Heart right ventricle (tissue), 16 donors: ENCODE measurements at regions not wholly inside any gene's neighbourhood (a gene's known extent, or its start where the extent isn't known, plus 50 kb on each side); places are given as distances from the start of the nearest gene placed in this dataset.
A peak's percentile ranks its signal among the peaks of the same experiment; 100 is the strongest.

Experiments
- ATAC-seq, 8 donors: fragments of 200-7000 bp; cut with Tn5 transposase; one replicate each; pipeline ENCODE4 v1.9.1; 2020; ENCODE audit warnings: mild to moderate bottlenecking in 8 of 8, moderate library complexity in 8 of 8, moderate number of reproducible peaks in 1 of 8
- DNase-seq, 2 donors: peaks; one replicate each; pipeline ENCODE4 v3.0.0-alpha.2; 2020
- H3K27ac ChIP-seq, 10 donors: fragments of 200-600 bp; sonication (generic) in 2 of 10; one replicate each; pipeline versions ENCODE4 v1.5.0 to v1.8.0; 2020 to 2022; ENCODE audit warnings: mild to moderate bottlenecking in 3 of 10
- H3K27me3 ChIP-seq, 7 donors: fragments of 200-600 bp; one replicate each; pipeline ENCODE4 v1.8.0; 2021 to 2022; ENCODE audit warnings: mild to moderate bottlenecking in 2 of 7
- H3K36me3 ChIP-seq, 9 donors: fragments of 200-600 bp; sonication (generic) in 1 of 9; one replicate each; pipeline versions ENCODE4 v1.5.0 to v1.8.0; 2020 to 2022; ENCODE audit warnings: mild to moderate bottlenecking in 2 of 9
- H3K4me1 ChIP-seq, 9 donors: fragments of 200-600 bp; sonication (generic) in 1 of 9; one replicate each; pipeline versions ENCODE4 v1.5.0 to v1.8.0; 2020 to 2022; ENCODE audit warnings: mild to moderate bottlenecking in 4 of 9
- H3K4me3 ChIP-seq, 10 donors: fragments of 200-600 bp; sonication (generic) in 2 of 10; one replicate each; pipeline versions ENCODE4 v1.5.0 to v1.8.0; 2020 to 2022; ENCODE audit warnings: mild to moderate bottlenecking in 7 of 10, moderate library complexity in 2 of 10
- H3K9me3 ChIP-seq, 11 donors: fragments of 200-600 bp in 10 of 11; sonication (generic) in 2 of 11; one replicate each; pipeline versions ENCODE4 v1.5.0 to v1.8.0; 2013 to 2022; ENCODE audit warnings: mild to moderate bottlenecking in 2 of 11, control low read depth in 1 of 11, moderate library complexity in 1 of 11
- WGBS, 2 donors: extraction: QIAGEN DNeasy Blood & Tissue Kit; methylation state at CpG; one replicate each; pipeline ENCODE4 v1.1.7; 2013; ENCODE audit warnings: inconsistent platforms in 1 of 2; 5-methylcytosine and 5-hydroxymethylcytosine counted together
- intact Hi-C, 10 donors: fragments of 100-400 bp; cut with DNase I; formaldehyde crosslinking; loops; one replicate each; pipeline versions ENCODE4 v1.11.1 to v1.14.2; 2022
- TF ChIP-seq, protein P1 (sequence below), 9 donors: fragments of 200-600 bp; sonication (generic) in 2 of 9; IDR thresholded peaks; one replicate each; pipeline versions ENCODE4 v1.5.0 to v1.8.0; 2021 to 2022; ENCODE audit warnings: antibody characterized with exemption in 9 of 9, mild to moderate bottlenecking in 5 of 9, moderate library complexity in 1 of 9
- donor health status: Arrhythmogenic right ventricular cardiomyopathy.
- donor health status: ischemic (EF 13 %, LVEDD 7.1; RV severe dilation, severe dysfunction).
- donor health status: healthy with polysubstance abuse.
- donor health status: DM: no; HTN: yes; CAD: no.
- donor health status: DM: no; HTN: no; CAD: no.
- donor health status: ischemic (EF 25% LVEDD 6.9; RV normal size, moderate dysfunction).
- donor health status: ischemic (EF 25% LVEDD 5.7; RV mildly dilated, moderate dysfunction).
- donor health status: healthy.
- donor health status: DM: yes; HTN: yes; CAD: no.
- donor health status: Ischemic cardiomyopathy.
- donor health status: ischemic (EF 35%, LVEDD 5.7; RV mildly dilated, moderate dysfunction).
- donor health status: nonischemic (EF 11% LVEDD 7.7; RV severe dilation, severe dysfunction).
- donor health status: DM: yes; HTN: yes; CAD: no.
- donor health status: PGD.
- donor health status: ischemic (EF 29% LVEDD 5.4; RV normal size, mild dysfunction).
- donor health status: nonischemic (EF 23%, LVEDD 6.1; RV moderate dilation, normal function).

DNA sequence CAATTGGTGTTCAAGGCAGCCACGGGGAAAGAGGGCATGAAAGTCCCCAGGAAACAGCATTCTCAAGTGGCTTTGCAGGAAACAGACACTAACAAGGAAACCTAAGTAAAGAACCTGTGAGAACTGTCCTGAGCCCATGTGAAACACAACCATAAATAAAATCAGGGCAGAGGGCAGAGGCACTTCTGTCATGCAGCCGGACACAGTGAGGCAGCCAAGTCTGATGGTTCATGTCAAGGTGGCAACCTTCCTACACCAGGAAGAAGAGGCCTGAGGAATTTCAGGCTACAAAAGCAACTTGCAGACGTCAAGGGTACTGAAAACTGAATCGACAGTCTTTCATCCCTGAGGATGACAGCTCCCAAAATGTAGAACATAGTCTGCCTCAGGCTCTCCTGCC, 458.2 kb upstream of the NPVF start:
- no peak overlapping the region for H3K4me3 ChIP-seq
- TF ChIP-seq, protein P1, sequence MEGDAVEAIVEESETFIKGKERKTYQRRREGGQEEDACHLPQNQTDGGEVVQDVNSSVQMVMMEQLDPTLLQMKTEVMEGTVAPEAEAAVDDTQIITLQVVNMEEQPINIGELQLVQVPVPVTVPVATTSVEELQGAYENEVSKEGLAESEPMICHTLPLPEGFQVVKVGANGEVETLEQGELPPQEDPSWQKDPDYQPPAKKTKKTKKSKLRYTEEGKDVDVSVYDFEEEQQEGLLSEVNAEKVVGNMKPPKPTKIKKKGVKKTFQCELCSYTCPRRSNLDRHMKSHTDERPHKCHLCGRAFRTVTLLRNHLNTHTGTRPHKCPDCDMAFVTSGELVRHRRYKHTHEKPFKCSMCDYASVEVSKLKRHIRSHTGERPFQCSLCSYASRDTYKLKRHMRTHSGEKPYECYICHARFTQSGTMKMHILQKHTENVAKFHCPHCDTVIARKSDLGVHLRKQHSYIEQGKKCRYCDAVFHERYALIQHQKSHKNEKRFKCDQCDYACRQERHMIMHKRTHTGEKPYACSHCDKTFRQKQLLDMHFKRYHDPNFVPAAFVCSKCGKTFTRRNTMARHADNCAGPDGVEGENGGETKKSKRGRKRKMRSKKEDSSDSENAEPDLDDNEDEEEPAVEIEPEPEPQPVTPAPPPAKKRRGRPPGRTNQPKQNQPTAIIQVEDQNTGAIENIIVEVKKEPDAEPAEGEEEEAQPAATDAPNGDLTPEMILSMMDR (IDR thresholded peaks at IDR 0.05), result no peak
- ATAC-seq, result peak in 1 of 8 donors; percentile 78
- DNase-seq, result no peak
- peaks cover 0 to 2% (median 0%) of the 10 kb centered on the region in 9 donors for H3K4me1 ChIP-seq
- H3K27ac ChIP-seq, result no peak overlapping the region
- H3K27me3 ChIP-seq, result peaks cover 0 to 3% (median 0%) of the 10 kb centered on the region in 7 donors
- WGBS, 2 donors, result 63 to 76% methylated on average over 4 of the region's 4 CpGs
- no peaks in the 10 kb centered on the region for H3K9me3 ChIP-seq
- no peaks in the 10 kb centered on the region for H3K36me3 ChIP-seq
- intact Hi-C loops, result no loop called here

DNA sequence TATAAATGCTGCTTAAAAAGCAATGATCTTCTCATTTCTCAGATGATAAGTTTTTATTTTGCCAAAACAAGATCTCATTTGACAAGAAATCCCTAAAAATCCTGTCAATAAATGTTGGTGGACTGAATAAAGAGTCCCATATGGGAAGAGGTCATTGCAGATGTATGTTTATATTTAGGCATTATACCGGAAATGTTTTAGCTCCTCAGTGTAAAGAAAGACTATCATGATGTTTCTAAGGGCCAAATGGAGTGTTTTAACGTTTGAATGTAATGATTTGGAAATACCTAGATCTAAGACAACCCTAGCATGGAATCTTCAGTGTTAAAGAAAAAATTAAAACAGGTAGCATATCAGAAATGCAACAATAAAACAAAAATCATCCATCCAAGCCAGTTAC, 457.8 kb upstream of the NFE2L3 start:
- DNase-seq (no peak), ATAC-seq (no peak)
- H3K27me3 ChIP-seq, result no peaks in the 10 kb centered on the region
- no peaks in the 10 kb centered on the region for H3K9me3 ChIP-seq
- peak overlapping the region in 9 of 10 donors; percentile 22 to 78 (median 72) for H3K27ac ChIP-seq
- H3K4me3 ChIP-seq, result no peak overlapping the region
- WGBS, 2 donors, result 50 to 54% methylated on average over 2 of the region's 2 CpGs
- intact Hi-C loops, result no loop called here
- TF ChIP-seq, protein P1 (IDR thresholded peaks at IDR 0.05), result no peak
- peaks cover 0 to 22% (median 4%) of the 10 kb centered on the region in 9 donors for H3K4me1 ChIP-seq
- H3K36me3 ChIP-seq, result no peaks in the 10 kb centered on the region

DNA sequence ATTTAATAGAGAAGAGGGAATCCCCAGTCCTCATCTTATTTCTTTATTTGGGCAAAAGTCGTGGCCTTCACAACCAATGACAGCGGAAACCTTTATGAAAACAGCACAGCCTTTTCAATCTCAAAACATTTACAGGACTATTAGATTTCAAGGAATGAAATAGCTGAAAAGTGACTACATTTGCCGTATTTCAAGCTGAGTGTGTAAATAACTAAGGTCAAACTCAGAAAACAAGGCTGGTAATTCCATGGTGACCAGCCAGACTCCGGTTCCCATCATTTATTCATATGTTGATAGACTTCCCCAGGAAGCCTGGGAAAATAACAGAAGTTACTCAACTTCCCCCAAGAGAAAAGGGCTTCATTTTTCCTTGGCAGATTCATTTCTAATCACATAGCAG, 457.3 kb upstream of the NFE2L3 start:
- Histone ChIP-seq H3K4me1 (peaks cover 0 to 22% (median 4%) of the 10 kb centered on the region in 9 donors), H3K27me3 (no peaks in the 10 kb centered on the region), H3K4me3 (no peak overlapping the region), H3K27ac (peak overlapping the region; percentile 22 to 78 (median 66)), H3K9me3 (no peaks in the 10 kb centered on the region), H3K36me3 (no peaks in the 10 kb centered on the region)
- WGBS, 2 donors, result 52 to 65% methylated on average over 4 of the region's 4 CpGs
- TF ChIP-seq, protein P1 (IDR thresholded peaks at IDR 0.05), result no peak
- ATAC-seq, result peak in 7 of 8 donors; percentile 63 to 90 (median 80)
- intact Hi-C loops, result no loop called here
- DNase-seq, result peak in 1 of 2 donors; percentile 42

DNA sequence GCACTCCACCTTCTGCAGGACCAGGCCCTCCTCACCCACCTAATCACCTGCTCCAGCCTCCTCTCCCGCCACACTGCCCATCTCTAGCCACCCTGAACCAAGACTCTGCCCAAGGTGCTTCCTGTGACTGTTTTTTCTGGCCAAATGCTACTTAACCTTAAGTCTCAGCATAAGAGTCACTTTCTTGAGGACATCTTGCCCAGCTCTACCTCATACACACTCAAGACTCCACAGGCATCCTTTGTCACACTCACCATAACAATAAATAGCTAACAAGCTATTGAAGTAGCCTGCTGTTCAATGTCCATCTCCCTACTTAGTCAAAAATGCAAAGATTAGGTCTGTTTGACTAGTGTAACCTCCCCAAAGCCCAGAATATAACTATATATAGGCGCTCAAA, 455.4 kb upstream of the NFE2L3 start:
- DNase-seq (no peak), ATAC-seq (no peak)
- Histone ChIP-seq H3K9me3 (no peaks in the 10 kb centered on the region), H3K4me1 (peaks cover 0 to 22% (median 4%) of the 10 kb centered on the region in 9 donors), H3K27me3 (no peaks in the 10 kb centered on the region), H3K27ac (no peak overlapping the region), H3K36me3 (no peaks in the 10 kb centered on the region), H3K4me3 (no peak overlapping the region)
- 89% methylated on average over 2 of the region's 2 CpGs for WGBS, 2 donors
- TF ChIP-seq, protein P1 (IDR thresholded peaks at IDR 0.05), result no peak
- intact Hi-C loops, result no loop called here
